GM23338 (cell line): ENCODE measurements at regions not wholly inside any gene's neighbourhood (a gene's known extent, or its start where the extent isn't known, plus 50 kb on each side); places are given as distances from the start of the nearest gene placed in this dataset.

Experiments
- CREB1 ChIP-seq: fragments of 250-450 bp; sonication (Bioruptor Pico); IDR thresholded peaks from 2 replicates; pipeline ENCODE4 v1.5.0; 2020; ENCODE audit warnings: low read depth, mild to moderate bottlenecking, moderate library complexity
- CTCF ChIP-seq, 2 experiments: fragments of 200-600 bp in 1 of 2; sonication (generic) in 1 of 2; conservative IDR thresholded peaks; 2 replicates each; pipeline versions ENCODE4 v1.5.1 to v1.6.1; 2016 to 2017; ENCODE audit warnings: antibody characterized with exemption in 2 of 2, low read depth in 2 of 2, mild to moderate bottlenecking in 2 of 2, moderate library complexity in 1 of 2
- ETS1 ChIP-seq: IDR thresholded peaks from 2 replicates; pipeline ENCODE4 v1.6.1; 2016; ENCODE audit warnings: antibody characterized with exemption
- EZH2 ChIP-seq: fragments of 200-600 bp; sonication (generic); IDR thresholded peaks from one replicate; pipeline ENCODE4 v1.8.0; 2017; ENCODE audit warnings: antibody characterized with exemption, mild to moderate bottlenecking, low read depth; ENCODE audit not compliant: unreplicated experiment
- EZH2phosphoT487 ChIP-seq: fragments of 200-600 bp; sonication (generic); IDR thresholded peaks from one replicate; pipeline ENCODE4 v1.8.1; 2018; ENCODE audit warnings: antibody characterized with exemption; ENCODE audit not compliant: unreplicated experiment
- JUNB ChIP-seq: IDR thresholded peaks from one replicate; pipeline ENCODE4 v1.6.1; 2016; ENCODE audit warnings: antibody characterized with exemption; ENCODE audit not compliant: unreplicated experiment
- NANOG ChIP-seq: IDR thresholded peaks from 2 replicates; pipeline ENCODE4 v1.6.1; 2016; ENCODE audit warnings: antibody characterized with exemption, borderline replicate concordance
- POLR2AphosphoS5 ChIP-seq: IDR thresholded peaks from 2 replicates; pipeline ENCODE4 v1.6.1; 2016; ENCODE audit warnings: antibody characterized with exemption, low read depth
- REST ChIP-seq: IDR thresholded peaks from one replicate; pipeline ENCODE4 v1.6.1; 2018; ENCODE audit warnings: antibody characterized with exemption; ENCODE audit not compliant: unreplicated experiment
- STAT1 ChIP-seq: IDR thresholded peaks from one replicate; pipeline ENCODE4 v1.6.1; 2016; ENCODE audit warnings: antibody characterized with exemption; ENCODE audit not compliant: unreplicated experiment
- ZNF114 ChIP-seq: fragments of 250-450 bp; sonication (Bioruptor Pico); IDR thresholded peaks from 2 replicates; pipeline ENCODE4 v1.5.0; 2020; ENCODE audit warnings: mild to moderate bottlenecking, moderate library complexity
- ZNF462 ChIP-seq: fragments of 250-450 bp; sonication (Bioruptor Pico); IDR thresholded peaks from 2 replicates; pipeline ENCODE4 v1.5.0; 2020; ENCODE audit warnings: mild to moderate bottlenecking, moderate library complexity

GRCh38 chr11:130642994-130643393 is 194.5 kb downstream of the ADAMTS15 start:
- no peak for TF ChIP-seq CTCF (conservative IDR thresholded peaks at IDR 0.05; ENCODE audit: low read depth in 2 of 2)
- TF ChIP-seq POLR2AphosphoS5: no peak
- TF ChIP-seq EZH2phosphoT487: no peak
- TF ChIP-seq REST: no peak
- no peak for TF ChIP-seq CREB1 (CRISPR knock-in tag)
- no peak for TF ChIP-seq ZNF462 (CRISPR knock-in tag)
- no peak for TF ChIP-seq EZH2
- no peak for TF ChIP-seq ZNF114 (CRISPR knock-in tag)
- TF ChIP-seq JUNB: no peak
- TF ChIP-seq ETS1: no peak
- no peak for TF ChIP-seq NANOG
- no peak for TF ChIP-seq STAT1
